IMR-90 (cell line): ENCODE measurements at regions not wholly inside any gene's neighbourhood (a gene's known extent, or its start where the extent isn't known, plus 50 kb on each side); places are given as distances from the start of the nearest gene placed in this dataset.

Experiments used
- ATAC-seq: fragments of 200-7000 bp; cut with Tn5 transposase; 2 replicates; pipeline ENCODE4 v1.9.1; 2020; ENCODE audit warnings: low read depth, mild to moderate bottlenecking, moderate library complexity
- BruUV-seq: library from RNA; stranded (reverse); fragments of 400-500 nt; replicated peaks from 2 replicates; lab custom pipeline; 2021; lab: Mats Ljungman, UMichigan
- CTCF ChIA-PET: fragments of 300-600 bp; formaldehyde crosslinking; extraction: SDS; loops from one replicate; lab custom pipeline; 2021; ENCODE audit warnings: antibody characterized with exemption; lab: Yijun Ruan, JAX
- POLR2A ChIA-PET: fragments of 300-600 bp; sonication (Branson Sonifier 250); formaldehyde crosslinking; loops from one replicate; lab custom pipeline; 2022; ENCODE audit warnings: antibody characterized with exemption; ENCODE audit not compliant: unreplicated experiment; lab: Charles Lee
- DNase-seq: peaks from one replicate; pipeline ENCODE4 v3.0.0; 2013
- H2AFZ ChIP-seq: replicated peaks from 2 replicates; pipeline ENCODE3; 2013; ENCODE audit warnings: low read length, mild to moderate bottlenecking; ENCODE audit not compliant: poor library complexity
- H2AK5ac ChIP-seq: 2 replicates; pipeline ENCODE4 v1.6.1; 2013; ENCODE audit warnings: low read depth, low read length, inconsistent platforms
- H2AK9ac ChIP-seq: replicated peaks from 2 replicates; pipeline ENCODE3; 2013; ENCODE audit warnings: mild to moderate bottlenecking, low read depth, low read length, moderate library complexity; ENCODE audit not compliant: poor library complexity
- H2BK120ac ChIP-seq: 2 replicates; pipeline ENCODE4 v1.6.1; 2013; ENCODE audit warnings: low read depth, low read length, inconsistent platforms
- H2BK15ac ChIP-seq: 3 replicates; pipeline ENCODE4 v1.6.1; 2013; ENCODE audit warnings: low read depth, low read length, inconsistent platforms
- H2BK20ac ChIP-seq: 2 replicates; pipeline ENCODE4 v1.6.1; 2013; ENCODE audit warnings: low read depth, mild to moderate bottlenecking, inconsistent platforms, low read length, moderate library complexity
- H2BK5ac ChIP-seq: 2 replicates; pipeline ENCODE4 v1.6.1; 2013; ENCODE audit warnings: mild to moderate bottlenecking, low read depth, low read length, inconsistent platforms; ENCODE audit not compliant: poor library complexity, severe bottlenecking
- H3K14ac ChIP-seq: replicated peaks from 2 replicates; pipeline ENCODE4 v1.6.1; 2013; ENCODE audit warnings: low read depth, low read length, inconsistent platforms
- H3K18ac ChIP-seq: 2 replicates; pipeline ENCODE4 v1.6.1; 2013; ENCODE audit warnings: low read depth, low read length, control low read depth
- H3K23ac ChIP-seq: 2 replicates; pipeline ENCODE4 v1.6.1; 2013; ENCODE audit warnings: low read depth, low read length, inconsistent platforms
- H3K27ac ChIP-seq: 2 replicates; pipeline ENCODE4 v1.5.1; 2013; ENCODE audit warnings: mild to moderate bottlenecking, control low read depth, low read length; ENCODE audit not compliant: insufficient read depth
- H3K27me3 ChIP-seq: 2 replicates; pipeline ENCODE4 v1.6.1; 2013; ENCODE audit warnings: low read length; ENCODE audit not compliant: control insufficient read depth, insufficient read depth
- H3K36me3 ChIP-seq: 2 replicates; pipeline ENCODE4 v1.6.1; 2013; ENCODE audit warnings: low read length, mixed read lengths; ENCODE audit not compliant: control insufficient read depth, insufficient read depth
- H3K4ac ChIP-seq: 2 replicates; pipeline ENCODE4 v1.6.1; 2013; ENCODE audit warnings: low read depth, low read length, inconsistent platforms
- H3K4me1 ChIP-seq: 2 replicates; pipeline ENCODE4 v1.6.1; 2013; ENCODE audit warnings: low read length, mixed read lengths; ENCODE audit not compliant: control insufficient read depth, insufficient read depth
- H3K4me2 ChIP-seq: 2 replicates; pipeline ENCODE4 v1.6.1; 2013; ENCODE audit warnings: low read depth, mild to moderate bottlenecking, control low read depth, low read length, moderate library complexity
- H3K4me3 ChIP-seq: 2 replicates; pipeline ENCODE4 v1.5.1; 2013; ENCODE audit warnings: low read depth, mild to moderate bottlenecking, control low read depth, low read length, moderate library complexity; ENCODE audit not compliant: insufficient read depth
- H3K56ac ChIP-seq: 2 replicates; pipeline ENCODE4 v1.6.1; 2013; ENCODE audit warnings: low read length, inconsistent platforms; ENCODE audit not compliant: insufficient read depth; ENCODE audit errors: extremely low read depth
- H3K79me1 ChIP-seq, 2 experiments: 2 replicates each; pipeline ENCODE4 v1.6.1; 2013; ENCODE audit warnings: low read length in 2 of 2, inconsistent platforms in 1 of 2, low read depth in 1 of 2
- H3K9ac ChIP-seq: 2 replicates; pipeline ENCODE4 v1.6.1; 2013; ENCODE audit warnings: low read depth, low read length, control low read depth
- H3K9me1 ChIP-seq: 2 replicates; pipeline ENCODE4 v1.6.1; 2013; ENCODE audit warnings: low read length, inconsistent platforms; ENCODE audit not compliant: insufficient read depth
- H3K9me3 ChIP-seq: 2 replicates; pipeline ENCODE4 v1.6.1; 2013; ENCODE audit warnings: low read length; ENCODE audit not compliant: control insufficient read depth, insufficient read depth
- H4K20me1 ChIP-seq: 2 replicates; pipeline ENCODE4 v1.6.1; 2013; ENCODE audit warnings: low read length, inconsistent platforms; ENCODE audit not compliant: insufficient read depth
- H4K5ac ChIP-seq: 2 replicates; pipeline ENCODE4 v1.6.1; 2013; ENCODE audit warnings: mild to moderate bottlenecking, low read depth, low read length, control low read depth
- H4K8ac ChIP-seq, 2 experiments: 2 replicates each; pipeline ENCODE4 v1.6.1; 2013; ENCODE audit warnings: low read depth in 2 of 2, low read length in 2 of 2, control low read depth in 1 of 2, inconsistent platforms in 1 of 2
- H4K91ac ChIP-seq: 2 replicates; pipeline ENCODE4 v1.6.1; 2013; ENCODE audit warnings: low read depth, low read length, inconsistent platforms; ENCODE audit not compliant: insufficient read depth
- CHD1 ChIP-seq: IDR thresholded peaks from 2 replicates; pipeline ENCODE4 v1.6.1; 2012; ENCODE audit warnings: low read depth, low read length, improper control_type of control experiment
- CTCF ChIP-seq: conservative IDR thresholded peaks from 2 replicates; pipeline ENCODE4 v1.5.1; 2012; ENCODE audit warnings: mild to moderate bottlenecking, low read depth, low read length, improper control_type of control experiment
- ELK1 ChIP-seq: fragments of 150-350 bp; IDR thresholded peaks from 2 replicates; pipeline ENCODE4 v1.6.1; 2016; ENCODE audit warnings: low read depth, mild to moderate bottlenecking, low read length, moderate library complexity, borderline replicate concordance
- MAZ ChIP-seq: IDR thresholded peaks from 2 replicates; pipeline ENCODE4 v1.6.1; 2012; ENCODE audit warnings: low read depth, mild to moderate bottlenecking, low read length, improper control_type of control experiment, moderate library complexity, borderline replicate concordance
- NFE2L2 ChIP-seq: fragments of 150-350 bp; IDR thresholded peaks from 2 replicates; pipeline ENCODE4 v1.6.1; 2016; ENCODE audit warnings: low read depth, mild to moderate bottlenecking, low read length
- POLR2A ChIP-seq: IDR thresholded peaks from 2 replicates; pipeline ENCODE4 v1.6.1; 2012; ENCODE audit warnings: mild to moderate bottlenecking, low read depth, low read length
- SMC3 ChIP-seq: fragments of 150-350 bp; IDR thresholded peaks from 2 replicates; pipeline ENCODE4 v1.6.1; 2016; ENCODE audit warnings: low read depth, mild to moderate bottlenecking, antibody characterized with exemption, low read length, moderate library complexity
- WGBS, 2 experiments: methylation state at CpG; one replicate each; pipeline versions ENCODE4 v1.1.5 to v1.1.7; 2013; ENCODE audit warnings: missing lambda C conversion rate in 2 of 2; ENCODE audit not compliant: insufficient read length in 1 of 2; ENCODE audit errors: extremely low coverage in 2 of 2; 5-methylcytosine and 5-hydroxymethylcytosine counted together
- dilution Hi-C: fragments of 300-500 bp; cut with HindIII; formaldehyde crosslinking; loops from one replicate; pipeline ENCODE4 v1.14.3; 2018; ENCODE audit warnings: low sequenced_read_pairs; ENCODE audit not compliant: unreplicated experiment
- in situ Hi-C: fragments of 300-500 bp; cut with MboI; formaldehyde crosslinking; loops from 3 replicates; pipeline ENCODE4 v1.14.3; 2019; ENCODE audit warnings: low sequenced_read_pairs, inconsistent platforms, mixed read lengths
- intact Hi-C: fragments of 100-400 bp; cut with micrococcal nuclease; formaldehyde crosslinking; loops from 2 replicates; pipeline ENCODE4 v1.10.0; 2022

GRCh38 chr3:159832024-159832423 lies 156.6 kb upstream of the IL12A start:
- H3K9me3 ChIP-seq = no peaks in the 10 kb centered on the region
- no peak overlapping the region for H2BK15ac ChIP-seq
- no peak overlapping the region for H2AK9ac ChIP-seq
- TF ChIP-seq POLR2A = no peak
- TF ChIP-seq MAZ = no peak
- no peak for TF ChIP-seq SMC3
- no peak for TF ChIP-seq ELK1
- no peak for TF ChIP-seq CHD1
- TF ChIP-seq CTCF = no peak
- no peak for TF ChIP-seq NFE2L2
- H3K14ac ChIP-seq = 0 out of 2 replicates have a peak overlapping the region, but pooled peaks have one; percentile 4
- H4K20me1 ChIP-seq = peaks cover 21% of the 10 kb centered on the region
- no peaks in the 10 kb centered on the region for H3K36me3 ChIP-seq
- intact Hi-C loops (no loop called here), in situ Hi-C loops (no loop called here), dilution Hi-C loops (no loop called here)
- no peak overlapping the region for H3K18ac ChIP-seq
- no peaks in the 10 kb centered on the region for H3K27me3 ChIP-seq
- H3K4me1 ChIP-seq = peaks cover 13% of the 10 kb centered on the region; the same call in 1 of the 2 replicates
- peaks cover 8% of the 10 kb centered on the region for H3K9me1 ChIP-seq
- no peak overlapping the region for H3K23ac ChIP-seq
- H3K4me3 ChIP-seq = no peak overlapping the region
- no peak overlapping the region for H2AFZ ChIP-seq
- CTCF ChIA-PET = no interaction called here
- no peak overlapping the region for H3K4me2 ChIP-seq
- no peak overlapping the region for H2BK120ac ChIP-seq
- H2AK5ac ChIP-seq = no peak overlapping the region
- H3K4ac ChIP-seq = no peak overlapping the region
- BruUV-seq = no TSS peak
- ATAC-seq (no peak), DNase-seq (no peak)
- no peak overlapping the region for H4K91ac ChIP-seq
- no peak overlapping the region for H2BK20ac ChIP-seq
- no peak overlapping the region for H4K5ac ChIP-seq
- no peak overlapping the region for H3K9ac ChIP-seq
- 0 out of 4 replicates have a peak overlapping the region, but pooled peaks of 1 of the 2 experiments have one; percentile 4 for H4K8ac ChIP-seq
- POLR2A ChIA-PET = no interaction called here
- no peak overlapping the region for H2BK5ac ChIP-seq
- H3K56ac ChIP-seq = no peak overlapping the region
- H3K27ac ChIP-seq = no peak overlapping the region
- peaks cover 29 to 61% of the 10 kb centered on the region in 2 experiments for H3K79me1 ChIP-seq
- WGBS, 2 experiments = 83 to 88% methylated on average over 1 to 2 of the region's 2 CpGs
